GM12872 (cell line): ENCODE measurements at regions not wholly inside any gene's neighbourhood (a gene's known extent, or its start where the extent isn't known, plus 50 kb on each side); places are given as distances from the start of the nearest gene placed in this dataset.

ENCODE experiments used
- CTCF ChIP-seq: IDR thresholded peaks from 3 replicates; pipeline ENCODE4 v1.5.1; 2011; ENCODE audit warnings: low read depth, mild to moderate bottlenecking, low read length, moderate library complexity; ENCODE audit not compliant: insufficient read depth

DNA sequence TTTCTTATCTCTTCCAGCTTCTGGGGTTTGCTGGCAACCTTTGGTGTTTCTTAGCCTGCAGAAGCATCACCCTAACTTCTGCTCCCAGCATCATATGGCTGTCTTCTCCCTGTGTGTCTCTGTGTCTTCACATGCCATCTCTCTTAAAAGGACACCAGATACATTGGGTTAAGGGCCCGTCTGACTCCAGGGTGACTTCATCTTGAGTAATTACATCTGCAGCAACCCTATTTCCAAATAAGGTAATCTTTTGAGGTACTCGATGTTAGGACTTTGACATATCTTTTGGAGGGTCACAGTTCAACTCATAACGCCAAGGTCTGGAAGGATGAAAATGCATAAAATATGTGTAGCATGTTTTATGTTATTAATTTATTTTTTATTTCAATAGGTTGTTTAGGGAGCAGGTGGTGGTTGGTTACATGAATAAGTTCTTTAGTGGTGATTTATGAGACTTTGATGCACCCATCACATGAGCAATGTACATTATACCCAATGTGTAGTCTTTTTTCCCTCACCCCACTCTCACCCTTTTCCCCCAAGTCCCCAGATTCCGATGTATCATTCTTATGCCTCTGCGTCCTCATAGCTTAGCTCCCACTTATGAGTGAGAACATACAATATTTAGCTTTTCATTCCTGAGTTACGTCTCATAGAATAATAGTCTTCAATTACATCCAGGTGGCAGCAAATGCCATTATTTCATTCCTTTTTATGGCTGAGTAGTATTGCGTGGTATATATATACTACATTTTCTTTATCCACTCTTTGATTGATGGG, 131.1 kb downstream of the TBXT start:
- no peak for TF ChIP-seq CTCF

DNA sequence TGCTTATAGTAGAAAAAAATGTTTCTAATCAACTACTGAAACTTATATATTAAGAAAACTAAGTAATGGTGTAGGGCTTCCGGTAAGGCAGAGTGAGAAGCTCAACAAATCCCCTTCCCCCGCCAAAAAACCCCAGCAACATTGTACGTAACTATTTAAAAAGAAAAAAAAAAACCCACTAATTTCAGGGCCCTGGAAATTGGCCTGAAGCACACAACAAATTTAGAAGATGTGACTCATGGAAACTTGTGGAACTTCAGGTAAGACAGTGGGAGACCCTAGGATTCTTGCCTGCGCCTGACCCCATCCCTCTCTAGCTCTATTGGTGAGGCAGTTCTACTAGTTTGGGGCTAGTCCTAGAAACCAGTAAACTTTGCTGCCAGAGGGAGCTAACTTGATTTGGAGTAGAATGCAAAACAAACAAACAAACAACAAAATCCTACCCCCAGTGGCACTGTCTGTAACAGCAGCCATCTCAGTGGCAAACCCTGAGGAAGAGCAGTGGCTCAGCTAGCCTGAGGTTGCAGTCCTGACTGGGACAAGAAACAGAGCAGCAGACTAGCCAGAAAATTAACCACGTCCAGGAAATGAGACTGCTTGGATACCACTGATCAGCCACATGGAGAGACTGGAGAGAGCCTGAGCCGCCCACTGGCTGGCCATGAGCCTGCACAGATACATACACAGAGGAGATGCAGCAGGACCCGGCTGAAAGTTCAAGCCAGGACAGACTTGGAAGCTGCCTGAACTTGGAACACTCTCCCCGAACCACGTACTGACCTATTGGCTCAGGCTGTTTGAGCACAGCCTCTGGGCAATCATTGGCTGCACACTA, 135.1 kb downstream of the TBXT start:
- peak; percentile 43; the same call in 2 of the 3 replicates for TF ChIP-seq CTCF

GRCh38 chr6:166031275-166031674, 136.4 kb downstream of the TBXT start:
- no peak for TF ChIP-seq CTCF

- no peak for TF ChIP-seq CTCF
Observed at GRCh38 chr6:166029506-166029905, 138.1 kb downstream of the TBXT start.

GRCh38 chr6:166027761-166028160, 139.9 kb downstream of the TBXT start:
- TF ChIP-seq CTCF: no peak

DNA sequence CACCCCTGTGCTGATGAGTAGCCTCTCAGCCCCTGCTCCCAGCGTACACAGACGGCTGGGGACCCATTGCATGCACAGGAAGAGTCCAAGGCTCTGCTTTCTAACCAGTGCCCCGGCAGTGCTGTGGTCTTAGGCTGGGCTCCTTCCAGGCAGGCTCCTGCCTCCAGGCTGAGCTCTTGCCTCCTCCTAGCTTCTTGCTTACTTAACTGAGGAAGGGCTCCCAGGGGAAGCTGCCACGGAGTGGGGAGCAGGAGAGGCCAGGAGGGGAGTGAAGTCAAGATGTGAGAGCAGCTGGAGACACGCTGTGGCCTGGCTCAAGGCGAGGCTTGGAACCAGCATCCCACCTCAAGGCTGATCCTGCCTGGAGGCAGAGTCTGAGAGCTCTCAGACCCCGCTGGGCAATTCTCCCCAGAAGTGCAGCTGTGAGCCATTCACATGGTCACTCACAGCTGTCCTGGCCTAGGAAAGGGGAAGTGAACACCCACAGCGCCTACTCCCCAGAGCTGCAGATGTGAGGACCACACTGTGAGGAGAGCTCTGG, 141.0 kb downstream of the TBXT start:
- TF ChIP-seq CTCF: no peak

DNA sequence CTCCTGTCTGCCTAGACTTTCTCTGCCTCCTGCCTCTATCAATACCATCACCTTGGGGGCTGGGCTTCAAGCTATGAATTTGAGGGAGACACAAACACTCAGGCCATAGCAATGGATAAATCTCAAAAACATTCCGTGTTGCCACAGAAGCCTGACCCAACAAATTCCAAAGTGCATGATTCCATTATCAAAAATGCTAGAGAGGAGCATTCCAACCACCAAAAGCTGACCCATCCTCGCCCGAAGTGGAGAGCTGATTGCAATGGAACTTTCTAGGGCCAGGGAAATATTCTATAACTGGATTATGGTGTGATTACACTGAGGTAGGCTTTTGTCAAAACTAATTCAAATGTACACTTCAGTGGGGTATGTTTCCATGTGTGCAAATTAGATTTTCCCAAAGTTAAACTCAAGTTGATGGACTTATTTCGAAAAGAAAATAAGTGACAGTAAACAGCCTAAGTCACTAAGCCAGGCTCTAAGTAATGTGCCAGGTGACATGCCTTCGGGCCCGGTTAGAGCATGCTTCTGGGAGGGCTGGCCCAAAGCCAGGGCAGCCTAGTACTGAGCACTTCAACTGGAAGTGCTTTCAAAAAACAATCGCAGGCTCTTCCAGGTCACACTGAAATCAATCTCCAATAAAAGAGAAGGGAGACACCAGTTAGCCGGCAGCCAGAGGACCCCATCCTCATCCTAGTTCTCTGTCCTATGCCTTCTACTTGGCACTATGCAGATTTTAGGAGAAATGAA, 142.3 kb downstream of the TBXT start:
- TF ChIP-seq CTCF: no peak
